H9 (cell line): ENCODE measurements at regions not wholly inside any gene's neighbourhood (a gene's known extent, or its start where the extent isn't known, plus 50 kb on each side); places are given as distances from the start of the nearest gene placed in this dataset.

ENCODE experiments used
- DNase-seq: peaks from one replicate; pipeline ENCODE4 v3.0.0-alpha.2; 2017
- H2AFZ ChIP-seq: one replicate; pipeline ENCODE4 v1.6.1; 2013; ENCODE audit warnings: mild to moderate bottlenecking, low read length, control low read depth, moderate library complexity
- H2AK5ac ChIP-seq: 2 replicates; pipeline ENCODE4 v1.6.1; 2013; ENCODE audit warnings: low read length, control low read depth, mixed read lengths; ENCODE audit not compliant: insufficient read length
- H2BK120ac ChIP-seq: one replicate; pipeline ENCODE4 v1.6.1; 2013; ENCODE audit warnings: low read depth, mild to moderate bottlenecking, low read length, control low read depth, inconsistent platforms; ENCODE audit not compliant: poor library complexity, severe bottlenecking
- H2BK12ac ChIP-seq: 2 replicates; pipeline ENCODE4 v1.6.1; 2013; ENCODE audit warnings: low read length, control low read depth, mixed read lengths, low read depth; ENCODE audit not compliant: insufficient read length
- H2BK15ac ChIP-seq: 2 replicates; pipeline ENCODE4 v1.6.1; 2013; ENCODE audit warnings: low read depth, low read length, control low read depth
- H2BK20ac ChIP-seq: one replicate; pipeline ENCODE4 v1.6.1; 2013; ENCODE audit warnings: low read depth, mild to moderate bottlenecking, low read length, control low read depth, inconsistent platforms; ENCODE audit not compliant: poor library complexity, severe bottlenecking
- H2BK5ac ChIP-seq: 2 replicates; pipeline ENCODE4 v1.6.1; 2013; ENCODE audit warnings: low read length, control low read depth, mixed read lengths; ENCODE audit not compliant: insufficient read length
- H3K14ac ChIP-seq: 2 replicates; pipeline ENCODE4 v1.6.1; 2013; ENCODE audit warnings: low read length, control low read depth; ENCODE audit not compliant: insufficient read depth
- H3K18ac ChIP-seq: 2 replicates; pipeline ENCODE4 v1.6.1; 2013; ENCODE audit warnings: low read depth, mild to moderate bottlenecking, mixed read lengths, low read length, control low read depth; ENCODE audit not compliant: insufficient read length
- H3K23ac ChIP-seq: 2 replicates; pipeline ENCODE4 v1.6.1; 2013; ENCODE audit warnings: low read length, control low read depth, mixed read lengths, low read depth; ENCODE audit not compliant: insufficient read length
- H3K23me2 ChIP-seq: 2 replicates; pipeline ENCODE4 v1.6.1; 2013; ENCODE audit warnings: low read depth, mild to moderate bottlenecking, mixed read lengths, low read length, control low read depth; ENCODE audit not compliant: insufficient read length, poor library complexity, severe bottlenecking
- H3K27ac ChIP-seq: 2 replicates; pipeline ENCODE4 v1.5.1; 2013; ENCODE audit warnings: low read length, control low read depth, mixed read lengths, low read depth; ENCODE audit not compliant: insufficient read length
- H3K27me3 ChIP-seq: 2 replicates; pipeline ENCODE4 v1.6.1; 2013; ENCODE audit warnings: low read length, control low read depth, inconsistent platforms; ENCODE audit not compliant: insufficient read depth
- H3K4ac ChIP-seq: 2 replicates; pipeline ENCODE4 v1.6.1; 2013; ENCODE audit warnings: low read depth, mild to moderate bottlenecking, control low read depth, inconsistent platforms, low read length, moderate library complexity
- H3K4me1 ChIP-seq: 2 replicates; pipeline ENCODE4 v1.6.1; 2013; ENCODE audit warnings: low read length, control low read depth, inconsistent platforms; ENCODE audit not compliant: insufficient read depth
- H3K4me2 ChIP-seq: 2 replicates; pipeline ENCODE4 v1.6.1; 2013; ENCODE audit warnings: low read length, control low read depth, mixed read lengths; ENCODE audit not compliant: insufficient read length, insufficient read depth
- H3K56ac ChIP-seq: 2 replicates; pipeline ENCODE4 v1.6.1; 2013; ENCODE audit warnings: low read depth, mild to moderate bottlenecking, mixed read lengths, low read length, control low read depth; ENCODE audit not compliant: insufficient read length
- H3K79me1 ChIP-seq: 2 replicates; pipeline ENCODE4 v1.6.1; 2013; ENCODE audit warnings: low read depth, mild to moderate bottlenecking, moderate library complexity, low read length, control low read depth, inconsistent platforms; ENCODE audit not compliant: insufficient read depth, poor library complexity, severe bottlenecking
- H3K79me2 ChIP-seq: 2 replicates; pipeline ENCODE4 v1.6.1; 2013; ENCODE audit warnings: low read length, control low read depth, inconsistent platforms; ENCODE audit not compliant: insufficient read depth
- H3K9ac ChIP-seq: 2 replicates; pipeline ENCODE4 v1.6.1; 2013; ENCODE audit warnings: low read length, control low read depth, mixed read lengths; ENCODE audit not compliant: insufficient read length; ENCODE audit errors: extremely low read depth
- H3K9me3 ChIP-seq: one replicate; pipeline ENCODE4 v1.6.1; 2013; ENCODE audit warnings: low read depth, low read length, inconsistent platforms; ENCODE audit not compliant: control insufficient read depth
- H3T11ph ChIP-seq: one replicate; pipeline ENCODE4 v1.6.1; 2013; ENCODE audit warnings: mild to moderate bottlenecking, low read length, control low read depth, inconsistent platforms
- H4K20me1 ChIP-seq: one replicate; pipeline ENCODE4 v1.6.1; 2013; ENCODE audit not compliant: control insufficient read depth, insufficient read length, insufficient read depth
- H4K5ac ChIP-seq: 2 replicates; pipeline ENCODE4 v1.6.1; 2013; ENCODE audit warnings: low read depth, mild to moderate bottlenecking, mixed read lengths, low read length, control low read depth; ENCODE audit not compliant: insufficient read length
- H4K8ac ChIP-seq: replicated peaks from 2 replicates; pipeline ENCODE4 v1.6.1; 2013; ENCODE audit warnings: low read length, control low read depth, mixed read lengths, low read depth; ENCODE audit not compliant: insufficient read length
- H4K91ac ChIP-seq: 2 replicates; pipeline ENCODE4 v1.6.1; 2013; ENCODE audit warnings: low read depth, mild to moderate bottlenecking, moderate library complexity, mixed read lengths, low read length, control low read depth; ENCODE audit not compliant: insufficient read length
- H3K27ac Mint-ChIP-seq, 3 experiments: 2 replicates in 2 of 3; 3 replicates in 1 of 3; pipeline ENCODE4 v1.8.0; 2020 to 2021; ENCODE audit warnings: mixed read lengths in 3 of 3, mild to moderate bottlenecking in 1 of 3, moderate library complexity in 1 of 3
- H3K27me3 Mint-ChIP-seq: 2 replicates; pipeline ENCODE4 v1.8.0; 2021; ENCODE audit warnings: low read depth, mild to moderate bottlenecking, moderate library complexity, mixed read lengths
- H3K36me3 Mint-ChIP-seq, 3 experiments: 2 replicates in 2 of 3; 3 replicates in 1 of 3; pipeline ENCODE4 v1.8.0; 2020 to 2021; ENCODE audit warnings: low read depth in 3 of 3, mixed read lengths in 3 of 3; ENCODE audit not compliant: insufficient read depth in 1 of 3
- H3K4me1 Mint-ChIP-seq, 2 experiments: 2 replicates each; pipeline ENCODE4 v1.8.0; 2020; ENCODE audit warnings: mixed read lengths in 2 of 2
- H3K4me3 Mint-ChIP-seq, 2 experiments: 2 replicates in 1 of 2; 3 replicates in 1 of 2; pipeline ENCODE4 v1.8.0; 2020 to 2021; ENCODE audit warnings: mild to moderate bottlenecking in 2 of 2, mixed read lengths in 2 of 2, moderate library complexity in 1 of 2
- H3K9me3 Mint-ChIP-seq, 2 experiments: 2 replicates in 1 of 2; 3 replicates in 1 of 2; pipeline ENCODE4 v1.8.0; 2020; ENCODE audit warnings: mild to moderate bottlenecking in 2 of 2, mixed read lengths in 2 of 2, moderate library complexity in 1 of 2
- WGBS: extraction: QIAGEN DNeasy Blood & Tissue Kit; methylation state at CpG from one replicate; pipeline ENCODE4 v1.1.7; 2013; ENCODE audit warnings: missing lambda C conversion rate, low lambda C conversion rate, mixed read lengths; ENCODE audit not compliant: insufficient read length; ENCODE audit errors: extremely low coverage; 5-methylcytosine and 5-hydroxymethylcytosine counted together
- TF ChIP-seq, protein P1 (sequence below): fragments of 200-600 bp; sonication (generic); conservative IDR thresholded peaks from 3 replicates; pipeline ENCODE4 v1.8.0; 2021; ENCODE audit warnings: antibody characterized with exemption, mild to moderate bottlenecking

DNA sequence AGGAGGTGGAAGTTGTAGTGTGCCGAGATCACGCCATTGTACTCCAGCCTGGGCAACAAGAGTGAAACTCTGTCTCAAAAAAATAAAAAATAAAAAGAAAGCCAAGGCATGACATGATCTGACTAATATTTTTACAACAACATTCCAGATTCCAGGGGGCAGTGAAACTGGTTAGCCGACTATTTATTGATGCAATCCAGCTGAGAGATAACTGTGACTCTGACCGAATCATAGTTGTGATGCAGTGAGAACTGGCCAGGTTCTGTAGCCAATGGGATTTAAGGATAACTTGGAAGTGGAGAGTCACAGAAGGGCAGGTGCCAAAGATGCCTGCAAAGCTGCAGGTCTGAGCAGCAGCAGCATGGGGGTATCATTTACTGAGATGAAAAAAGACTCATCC is 82.9 kb upstream of the TSHZ2 start:
- Histone ChIP-seq H3K9ac (no peak overlapping the region), H2BK20ac (no peak overlapping the region), H3K27ac (no peak overlapping the region), H3K27me3 (no peaks in the 10 kb centered on the region), H3K9me3 (no peaks in the 10 kb centered on the region), H2AK5ac (no peak overlapping the region), H2AFZ (no peak overlapping the region), H3K23me2 (no peaks in the 10 kb centered on the region), H3K14ac (no peak overlapping the region), H4K5ac (no peak overlapping the region), H3K4ac (no peak overlapping the region), H3K18ac (no peak overlapping the region), H4K8ac (no peak overlapping the region), H4K20me1 (no peaks in the 10 kb centered on the region), H3K79me2 (no peaks in the 10 kb centered on the region), H2BK120ac (no peak overlapping the region), H3K4me1 (no peaks in the 10 kb centered on the region), H2BK5ac (no peak overlapping the region), H4K91ac (no peak overlapping the region), H2BK15ac (no peak overlapping the region), H3K79me1 (no peaks in the 10 kb centered on the region), H3K23ac (no peak overlapping the region), H3K56ac (no peak overlapping the region), H2BK12ac (no peak overlapping the region), H3K4me2 (no peak overlapping the region), H3T11ph (no peak overlapping the region)
- TF ChIP-seq, protein P1, sequence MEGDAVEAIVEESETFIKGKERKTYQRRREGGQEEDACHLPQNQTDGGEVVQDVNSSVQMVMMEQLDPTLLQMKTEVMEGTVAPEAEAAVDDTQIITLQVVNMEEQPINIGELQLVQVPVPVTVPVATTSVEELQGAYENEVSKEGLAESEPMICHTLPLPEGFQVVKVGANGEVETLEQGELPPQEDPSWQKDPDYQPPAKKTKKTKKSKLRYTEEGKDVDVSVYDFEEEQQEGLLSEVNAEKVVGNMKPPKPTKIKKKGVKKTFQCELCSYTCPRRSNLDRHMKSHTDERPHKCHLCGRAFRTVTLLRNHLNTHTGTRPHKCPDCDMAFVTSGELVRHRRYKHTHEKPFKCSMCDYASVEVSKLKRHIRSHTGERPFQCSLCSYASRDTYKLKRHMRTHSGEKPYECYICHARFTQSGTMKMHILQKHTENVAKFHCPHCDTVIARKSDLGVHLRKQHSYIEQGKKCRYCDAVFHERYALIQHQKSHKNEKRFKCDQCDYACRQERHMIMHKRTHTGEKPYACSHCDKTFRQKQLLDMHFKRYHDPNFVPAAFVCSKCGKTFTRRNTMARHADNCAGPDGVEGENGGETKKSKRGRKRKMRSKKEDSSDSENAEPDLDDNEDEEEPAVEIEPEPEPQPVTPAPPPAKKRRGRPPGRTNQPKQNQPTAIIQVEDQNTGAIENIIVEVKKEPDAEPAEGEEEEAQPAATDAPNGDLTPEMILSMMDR: no peak
- Mint-ChIP-seq H3K27me3 (no peaks in the 10 kb centered on the region), H3K4me3 (no peak overlapping the region), H3K4me1 (no peaks in the 10 kb centered on the region), H3K9me3 (no peaks in the 10 kb centered on the region; a peak in 1 of 5 replicates), H3K27ac (no peak overlapping the region), H3K36me3 (no peaks in the 10 kb centered on the region)
- no CpG with 5 or more reads among the region's 4 CpGs for WGBS
- no peak for DNase-seq
